Activated CD4-positive, alpha-beta T cell treated with anti-CD3 and anti-CD28 coated beads for 48 hours (primary cell): ENCODE measurements at regions not wholly inside any gene's neighbourhood (a gene's known extent, or its start where the extent isn't known, plus 50 kb on each side); places are given as distances from the start of the nearest gene placed in this dataset.

Experiments
- DNase-seq: peaks from one replicate; pipeline ENCODE4 v3.0.0-alpha.2; 2020

DNA sequence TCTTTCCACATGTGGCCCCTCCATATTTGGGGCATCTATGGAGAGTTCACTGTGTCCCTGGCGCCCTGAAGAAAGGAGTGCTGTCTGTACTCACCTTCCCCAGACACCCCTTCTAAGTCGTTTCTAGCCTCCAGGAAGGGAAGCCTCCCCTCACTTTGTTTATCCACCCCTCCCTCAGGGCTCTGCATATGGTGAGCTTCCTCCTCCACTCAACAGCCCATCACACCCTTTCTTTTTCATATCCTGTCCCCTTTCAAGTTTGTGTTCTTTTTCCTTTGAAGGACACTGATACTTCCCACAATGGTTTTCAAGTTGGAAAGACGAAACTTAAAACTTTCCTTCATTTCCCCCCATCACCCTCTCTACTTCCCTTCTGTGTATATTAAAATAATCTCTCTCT is 291.4 kb upstream of the POU3F3 start:
- DNase-seq, result no peak

DNA sequence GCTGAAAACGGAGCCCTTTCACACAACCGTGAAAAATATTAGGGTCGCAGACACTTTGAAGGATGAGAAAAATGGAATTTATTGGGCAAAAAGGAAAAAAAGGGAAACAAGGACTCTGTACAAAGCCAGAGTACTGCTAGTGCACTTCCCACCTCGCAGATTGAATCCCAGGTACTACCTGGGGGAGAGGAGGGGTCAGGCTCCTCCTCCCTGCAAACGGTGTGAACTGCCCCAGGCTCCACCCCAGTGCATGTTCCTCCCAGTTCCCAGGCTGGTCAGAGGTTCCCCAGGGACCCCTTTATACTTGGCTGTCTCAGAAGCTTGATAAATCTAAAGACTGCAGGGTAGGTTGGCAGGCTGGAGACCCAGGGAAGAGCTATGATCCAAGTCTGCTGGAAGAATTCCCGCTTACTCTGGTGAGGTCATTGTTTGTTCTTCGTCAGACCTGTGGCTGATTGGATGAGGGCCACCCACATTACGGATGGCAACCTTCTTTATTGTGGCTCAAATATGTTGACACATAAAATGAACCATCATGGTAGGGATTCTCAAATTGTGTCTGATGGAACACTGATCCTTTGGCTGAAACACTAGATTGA is 290.4 kb upstream of the POU3F3 start:
- no peak for DNase-seq

DNA sequence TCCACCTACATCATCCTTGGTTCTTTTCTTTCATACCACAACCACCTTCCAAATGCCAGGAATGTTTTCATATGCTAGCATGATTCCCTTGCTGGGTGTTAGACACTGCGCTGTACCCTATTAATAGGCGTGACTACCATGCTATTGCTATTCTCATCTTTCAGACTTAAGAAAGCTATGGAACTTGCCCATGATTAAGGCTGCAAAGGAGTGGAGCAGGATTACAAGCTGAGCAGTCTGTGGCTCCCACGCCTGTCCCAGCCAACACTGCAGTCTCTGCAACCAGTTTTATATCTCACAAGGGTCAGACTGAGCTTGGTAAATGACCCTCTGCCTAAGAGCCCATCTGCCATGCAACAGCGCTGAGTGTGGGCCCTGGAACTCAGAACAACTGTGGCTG is 285.7 kb upstream of the POU3F3 start:
- no peak for DNase-seq

DNA sequence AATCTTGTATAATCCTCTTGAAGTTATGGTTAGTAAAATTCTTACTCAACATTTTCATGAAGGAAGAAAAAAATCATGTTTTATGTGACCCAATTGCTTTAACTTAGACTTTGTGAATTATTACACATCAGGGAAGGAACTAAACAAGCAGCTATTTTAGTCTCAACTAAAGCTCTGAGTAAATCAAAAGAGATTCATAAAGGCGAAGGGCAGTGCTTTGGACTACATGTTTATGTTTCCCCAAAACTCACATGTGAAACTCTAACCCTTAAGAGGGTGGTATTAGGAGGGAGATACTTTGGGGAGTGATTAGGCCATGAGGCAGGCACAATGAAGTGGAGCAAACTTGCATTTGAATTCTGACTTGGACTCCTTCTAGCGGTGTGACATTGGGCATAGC is 283.7 kb upstream of the POU3F3 start:
- no peak for DNase-seq

DNA sequence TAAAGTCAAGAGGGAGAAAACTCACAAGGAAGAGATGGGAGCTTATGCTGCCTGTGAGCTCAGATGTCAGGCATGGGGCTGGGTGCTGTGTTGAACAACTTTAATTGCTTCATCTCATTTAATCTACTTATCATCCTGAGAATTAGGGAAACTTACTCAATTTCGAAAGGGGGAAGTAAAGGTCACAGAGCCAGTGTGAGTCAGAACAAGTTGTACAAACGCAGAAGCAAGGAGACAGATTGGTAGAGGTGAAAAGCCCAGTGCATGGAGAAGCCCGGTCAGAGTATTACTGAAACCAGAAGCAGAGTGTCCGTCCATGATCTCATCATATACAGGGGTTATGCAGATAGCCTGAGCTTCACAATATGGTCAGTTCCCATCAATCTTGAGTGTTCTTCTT is 281.1 kb upstream of the POU3F3 start:
- no peak for DNase-seq

DNA sequence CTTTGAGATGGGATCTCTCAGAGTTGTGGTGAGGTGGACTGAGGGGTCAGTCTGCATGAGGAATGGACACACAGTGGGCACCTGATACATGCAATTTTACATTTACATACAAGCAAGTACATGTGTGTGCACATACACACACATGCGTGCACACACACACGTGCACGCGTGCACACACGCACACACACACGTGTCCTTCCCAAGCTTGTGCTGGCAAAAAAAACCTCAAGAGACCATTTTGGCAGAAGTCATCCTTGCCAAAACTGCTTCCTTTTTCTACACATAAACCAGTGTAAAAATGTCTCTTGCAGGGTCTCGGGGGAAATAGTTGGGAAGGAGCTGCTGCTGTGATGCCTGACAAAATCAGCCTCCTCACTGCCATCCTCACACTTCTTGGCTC is 279.5 kb upstream of the POU3F3 start:
- DNase-seq, result no peak

DNA sequence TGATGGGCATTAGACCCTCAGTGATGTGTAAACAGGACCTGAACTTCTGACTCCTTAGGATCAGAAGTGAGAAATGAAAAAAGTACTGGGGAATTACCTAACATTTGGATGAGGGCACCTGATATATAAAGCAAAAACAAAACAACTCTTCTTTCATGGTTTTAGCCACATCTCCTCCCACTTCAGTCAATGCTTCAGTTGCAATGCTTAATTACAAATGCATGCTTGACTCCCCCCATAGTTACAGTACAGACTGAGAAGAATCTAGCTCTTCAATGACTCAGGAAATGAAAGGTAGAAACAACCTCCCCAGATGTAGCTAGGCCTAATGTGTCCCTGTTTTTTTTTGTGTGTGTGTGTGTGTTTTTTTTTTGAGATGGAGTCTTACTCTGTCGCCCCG is 276.8 kb upstream of the POU3F3 start:
- DNase-seq, result no peak

DNA sequence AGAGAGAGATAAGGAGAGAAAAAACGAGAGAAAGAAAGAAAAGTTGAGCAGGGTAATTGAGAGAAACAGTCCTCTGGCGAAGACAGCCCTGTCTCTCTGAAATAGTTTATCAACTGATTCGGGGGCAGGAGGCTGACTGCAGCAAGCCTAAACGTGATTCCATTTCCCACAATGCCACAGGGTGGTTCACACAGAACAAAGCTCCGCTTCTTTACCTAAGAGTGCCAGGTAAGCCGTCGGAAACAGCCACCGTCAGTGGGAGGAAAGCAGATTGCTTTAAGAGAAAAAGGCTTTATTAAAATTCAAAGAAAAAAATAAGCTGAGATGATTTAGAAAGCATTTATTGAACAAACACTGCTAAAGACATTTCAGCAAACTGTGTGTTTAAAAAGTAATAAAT is 271.4 kb upstream of the POU3F3 start:
- no peak for DNase-seq

DNA sequence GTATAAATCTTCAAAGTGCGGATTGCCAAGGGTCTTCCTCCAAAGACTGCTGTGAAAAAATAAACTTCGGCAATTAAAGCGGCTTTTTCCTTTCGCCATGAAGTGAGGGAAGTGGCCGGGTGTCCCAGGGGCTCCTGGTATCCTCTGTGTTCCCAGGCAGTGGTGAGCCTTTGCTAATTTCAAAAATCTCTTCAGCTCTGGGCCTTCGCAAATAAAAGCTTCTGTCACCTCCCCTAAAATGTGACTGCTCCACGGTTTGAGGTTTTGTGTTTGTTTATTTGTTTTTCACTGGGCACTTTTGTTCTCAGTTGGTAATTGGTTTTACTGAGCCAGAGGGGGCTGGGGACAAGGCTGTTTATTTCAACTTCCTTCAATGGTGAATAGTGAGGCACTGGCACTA is 270.1 kb upstream of the POU3F3 start:
- DNase-seq, result no peak

DNA sequence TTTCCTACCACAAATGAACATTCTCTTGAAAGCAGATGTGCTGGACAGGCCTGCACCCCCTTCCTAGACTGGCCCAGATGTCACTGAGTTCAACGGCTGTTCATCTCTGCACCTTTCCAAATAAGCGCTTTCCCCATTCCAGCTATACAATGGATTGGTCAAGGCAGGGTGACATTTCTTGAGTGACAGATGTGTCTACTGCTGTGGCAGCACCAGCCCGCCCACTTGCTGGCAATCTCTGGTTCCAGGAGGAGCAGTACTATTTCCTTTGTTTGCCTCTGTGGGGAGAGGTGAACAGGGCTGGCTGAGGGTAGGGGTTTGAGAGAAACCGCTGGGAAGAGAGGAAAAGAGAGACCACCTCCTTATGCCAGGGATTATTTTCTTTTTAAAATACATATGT is 269.5 kb upstream of the POU3F3 start:
- no peak for DNase-seq

DNA sequence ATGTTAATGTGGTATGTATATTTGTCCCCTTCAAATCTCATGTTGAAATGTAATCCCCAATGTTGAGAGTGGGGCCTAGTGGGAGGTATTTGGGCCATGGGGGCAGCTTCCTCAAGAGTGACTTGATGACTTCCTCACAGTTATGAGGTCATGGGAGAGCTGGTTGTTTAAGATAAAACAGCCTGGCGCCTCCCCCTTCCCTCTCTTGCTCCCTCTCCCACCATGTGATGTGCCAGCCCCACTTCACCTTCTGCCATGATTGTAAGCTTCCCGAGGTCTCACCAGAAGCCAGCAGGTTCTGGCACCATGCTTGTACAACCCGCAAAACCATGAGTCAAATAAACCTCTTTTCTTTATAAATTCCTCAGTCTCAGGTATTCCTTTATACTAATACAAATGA is 258.3 kb upstream of the POU3F3 start:
- DNase-seq, result no peak

DNA sequence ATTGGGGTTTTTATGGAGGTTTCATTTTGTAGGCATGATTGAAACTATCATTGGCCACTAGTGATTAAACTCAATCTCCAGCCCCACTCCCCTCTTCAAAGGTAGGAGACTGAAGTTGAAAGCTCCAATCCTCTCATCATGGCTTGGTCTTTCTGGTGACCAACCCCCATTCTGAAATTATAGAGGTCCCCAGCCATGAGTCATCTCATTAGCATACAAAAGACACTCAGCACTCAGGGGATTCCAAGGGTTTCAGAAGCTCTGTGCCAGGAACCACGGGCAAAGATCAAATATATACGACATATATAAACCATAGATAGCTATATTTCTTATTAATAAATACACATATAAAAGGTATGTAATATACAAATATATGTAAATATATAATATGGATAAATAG is 256.0 kb upstream of the POU3F3 start:
- DNase-seq, result no peak

DNA sequence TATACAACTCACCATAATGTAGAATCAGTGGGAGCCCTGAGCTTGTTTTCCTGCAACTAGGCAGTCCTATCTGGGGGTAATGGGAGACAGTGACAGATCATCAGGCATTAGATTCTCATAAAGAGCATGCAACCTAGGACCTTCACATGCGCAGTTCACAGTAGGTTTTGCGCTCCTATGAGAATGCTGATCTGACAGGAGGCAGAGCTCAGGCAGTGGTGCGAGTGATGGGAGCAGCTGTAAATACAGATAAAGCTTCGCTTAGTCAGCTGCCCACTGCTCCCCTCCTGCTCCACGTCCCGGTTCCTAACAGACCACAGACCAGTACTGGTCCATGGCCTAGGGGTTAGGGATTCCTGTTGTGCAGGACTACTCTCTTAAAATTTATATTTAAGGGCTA is 255.3 kb upstream of the POU3F3 start:
- no peak for DNase-seq

DNA sequence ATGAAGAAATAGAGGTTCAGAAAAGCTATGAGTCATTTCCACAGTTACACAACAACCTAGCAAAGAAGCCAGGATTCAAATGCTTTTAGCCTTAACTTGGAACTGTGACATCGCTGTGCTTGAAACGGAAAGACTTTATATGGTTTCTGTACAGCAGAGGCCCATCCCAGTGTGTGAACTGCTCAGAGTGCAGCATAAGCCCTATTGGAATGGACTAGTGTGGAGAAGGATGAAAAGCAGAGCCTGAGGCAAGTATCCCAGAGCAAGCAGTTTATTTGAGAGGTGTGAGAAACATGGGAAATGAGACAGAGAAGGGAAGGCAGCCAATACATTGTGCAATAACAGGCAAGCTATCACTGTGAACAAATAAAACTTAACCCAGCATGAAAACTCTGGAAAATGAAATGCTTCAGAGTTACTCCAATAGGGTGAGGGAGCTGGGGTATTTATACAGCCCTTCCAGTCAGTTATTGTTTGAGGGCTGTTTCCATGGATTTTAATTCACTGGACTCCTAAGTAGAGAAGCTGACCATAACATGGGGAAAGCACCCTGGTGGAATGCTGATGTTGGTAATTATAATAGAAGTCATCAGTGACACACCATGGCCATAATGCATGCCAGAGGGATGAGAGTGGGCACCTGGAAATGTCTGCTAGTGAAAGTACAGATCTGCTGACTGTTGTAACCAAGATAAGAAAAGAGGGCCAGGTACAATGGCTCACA is 254.0 kb upstream of the POU3F3 start:
- no peak for DNase-seq

DNA sequence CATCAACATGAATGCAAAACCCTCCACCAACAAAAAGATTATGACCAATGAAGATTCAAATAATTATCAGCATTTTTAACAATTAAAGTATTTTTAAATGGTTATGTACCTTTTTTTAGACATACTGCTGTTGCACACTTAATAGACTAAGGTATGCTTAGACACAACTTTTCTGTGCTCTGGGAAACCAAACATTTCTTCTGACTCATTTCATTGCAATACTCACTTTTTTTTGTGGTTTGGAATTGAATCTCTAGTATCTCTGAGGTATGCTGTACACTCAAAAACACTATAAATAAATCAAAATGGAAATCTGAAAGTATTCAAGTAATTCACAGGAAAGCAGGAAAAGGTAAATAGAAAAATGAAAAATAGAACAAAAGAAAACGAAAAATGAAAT is 247.9 kb upstream of the POU3F3 start:
- DNase-seq, result no peak

DNA sequence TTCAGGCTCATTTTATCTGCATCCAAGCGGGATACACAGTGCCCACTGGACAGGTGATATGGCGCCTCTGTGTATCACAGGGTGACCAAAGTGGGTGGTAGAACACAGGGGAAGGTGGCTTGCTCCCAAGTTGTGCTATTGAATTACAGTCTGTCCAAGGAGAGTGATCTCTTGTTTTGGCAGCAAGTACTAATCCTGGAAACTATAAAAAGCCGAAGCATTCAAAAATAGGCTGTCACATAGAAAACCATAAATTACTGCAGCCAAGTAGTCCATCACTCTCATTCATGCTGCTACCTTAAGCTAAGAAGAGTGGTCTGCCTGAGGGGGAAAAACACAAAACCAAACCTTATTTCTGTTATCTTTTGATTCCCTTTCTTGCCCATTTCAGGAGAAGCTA is 237.1 kb upstream of the POU3F3 start:
- no peak for DNase-seq

DNA sequence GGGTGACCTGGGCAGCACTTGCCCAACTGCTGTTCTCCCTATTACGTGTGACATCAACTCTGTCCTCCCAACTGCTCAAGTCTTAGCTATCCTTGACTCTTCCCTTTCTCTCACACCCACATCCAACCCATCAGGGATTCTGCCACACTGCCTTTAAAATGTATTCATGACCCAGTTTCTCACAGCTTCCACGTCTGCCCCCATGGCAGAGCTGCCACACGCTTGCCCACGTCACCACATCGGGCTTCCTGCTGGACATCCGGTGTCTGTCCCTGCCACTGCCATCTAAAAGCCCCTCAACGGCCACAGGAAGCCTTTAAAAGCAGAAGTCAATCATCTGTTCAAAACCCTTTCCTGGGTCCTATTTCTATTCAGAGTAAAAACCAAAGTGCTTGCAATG is 233.1 kb upstream of the POU3F3 start:
- DNase-seq, result no peak

DNA sequence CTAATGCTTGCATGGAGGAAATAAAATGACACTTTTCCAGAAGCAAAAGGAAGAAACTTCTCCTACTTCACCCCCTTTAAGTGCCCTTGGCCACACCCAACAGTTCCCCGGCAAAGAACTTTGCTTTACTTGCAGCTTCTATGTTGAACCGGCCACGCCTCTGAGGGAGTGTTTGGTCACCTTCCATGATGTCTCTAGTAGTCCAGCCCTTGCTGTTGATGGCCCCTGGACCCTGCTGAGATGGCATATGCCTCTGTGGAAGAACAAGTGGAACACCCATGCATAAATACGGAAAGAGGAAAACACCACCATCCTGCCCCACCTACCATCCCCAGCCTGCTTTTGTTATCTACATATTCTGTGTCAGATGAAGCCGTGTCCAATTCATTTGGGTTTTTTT is 218.3 kb upstream of the POU3F3 start:
- no peak for DNase-seq

DNA sequence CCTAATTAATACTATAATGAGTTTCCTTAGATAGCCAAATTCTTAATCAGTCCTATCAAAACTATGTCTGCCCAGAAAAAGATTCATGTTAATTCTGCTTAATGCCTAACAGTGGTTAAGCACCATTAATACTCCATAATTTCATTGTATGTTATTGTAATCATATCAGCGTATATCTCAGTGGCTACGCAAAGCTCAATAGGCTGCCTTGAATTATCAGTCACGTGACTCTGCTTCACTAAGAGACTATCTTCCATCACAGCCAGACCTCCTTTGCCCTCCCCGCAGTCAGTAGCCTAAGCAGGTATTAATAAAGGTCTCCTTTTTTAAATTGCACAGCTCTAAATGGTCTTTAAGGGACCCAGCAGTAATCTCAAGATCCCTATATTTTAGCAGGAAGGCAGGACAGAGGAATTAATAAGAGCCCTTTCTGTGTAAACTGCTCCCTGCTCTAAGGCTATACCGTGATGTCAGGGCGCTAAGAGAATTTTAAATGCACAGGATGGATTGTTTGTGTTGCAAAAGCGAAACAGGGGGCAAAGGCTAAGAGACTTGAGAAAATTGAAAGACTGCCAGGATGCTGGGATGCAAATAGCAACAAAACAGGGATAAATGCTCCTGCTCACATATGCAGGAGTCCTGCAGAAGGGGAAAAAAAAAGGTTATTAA is 215.6 kb upstream of the POU3F3 start:
- DNase-seq, result no peak

DNA sequence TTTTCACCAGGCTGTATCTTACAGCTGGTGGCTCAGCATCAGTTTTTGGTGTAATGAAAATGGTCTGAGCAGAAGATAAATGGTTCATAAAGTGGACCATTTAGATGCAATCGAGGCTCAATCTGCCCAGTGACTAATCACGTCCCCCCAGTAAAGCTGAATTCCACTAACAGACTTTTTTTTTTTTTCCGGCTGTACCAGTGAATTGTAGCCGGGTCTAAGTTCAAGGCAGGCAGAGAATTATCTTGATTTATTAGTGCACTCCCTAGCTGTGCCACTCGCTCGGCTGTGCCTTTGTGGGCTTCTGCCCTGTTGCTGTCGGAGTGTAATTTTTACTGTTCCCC is 215.1 kb upstream of the POU3F3 start:
- DNase-seq, result no peak

DNA sequence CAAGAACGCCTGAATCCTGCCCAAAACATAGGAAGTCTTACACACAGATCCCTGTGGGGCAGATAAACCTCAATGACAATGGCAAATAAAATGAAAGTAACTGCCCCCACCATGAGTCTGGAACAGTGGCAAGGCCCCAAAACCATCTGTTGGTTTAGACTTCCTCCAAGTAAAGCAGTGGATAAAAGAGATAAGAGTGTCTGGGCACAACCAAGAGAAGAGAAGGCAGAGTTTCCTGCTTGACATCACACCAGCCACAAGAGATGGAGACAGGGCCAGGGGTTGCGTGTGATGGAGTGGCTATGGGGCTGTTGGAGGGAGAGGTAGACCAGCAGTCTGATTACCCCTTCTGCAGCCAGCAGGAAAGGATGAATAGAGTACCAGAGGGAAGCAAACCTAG is 212.1 kb upstream of the POU3F3 start:
- DNase-seq, result no peak

DNA sequence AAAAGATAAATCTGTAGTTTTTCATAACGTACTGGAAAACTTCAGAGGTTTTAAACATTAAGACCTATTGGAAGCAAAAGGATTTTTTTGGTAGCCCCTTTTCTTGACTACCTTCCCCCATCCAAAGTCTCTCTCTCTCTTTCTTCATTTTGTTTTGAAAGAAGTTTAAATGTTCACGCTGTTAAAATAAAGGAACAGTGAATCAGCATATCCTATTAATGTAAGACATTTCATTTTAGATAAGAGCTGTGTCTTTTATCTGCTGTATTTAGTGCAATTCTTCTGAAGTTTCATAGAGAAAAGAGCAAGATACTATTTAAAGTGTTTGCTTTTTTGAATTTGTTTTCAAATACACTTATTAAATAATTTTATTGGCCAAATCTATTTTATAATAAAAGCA is 205.5 kb upstream of the POU3F3 start:
- no peak for DNase-seq

DNA sequence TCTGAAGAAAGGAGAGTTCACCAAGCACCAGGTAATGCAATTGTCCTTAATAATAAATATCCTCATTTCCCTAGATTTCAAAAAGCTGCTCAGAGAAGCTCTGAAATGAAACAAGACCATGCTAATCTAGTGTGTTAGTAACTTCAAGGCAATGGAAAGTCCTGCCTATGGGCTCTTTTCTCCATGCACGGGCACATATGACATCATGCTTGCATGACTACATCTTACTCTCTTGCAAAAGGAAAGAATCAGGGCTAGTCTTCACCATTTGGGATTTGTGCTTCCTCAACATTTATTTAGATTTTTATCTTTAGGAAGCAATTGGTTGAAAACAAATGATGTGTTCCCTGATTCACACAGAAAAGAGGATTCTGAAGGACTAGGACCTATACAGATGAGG is 204.0 kb upstream of the POU3F3 start:
- DNase-seq, result no peak

DNA sequence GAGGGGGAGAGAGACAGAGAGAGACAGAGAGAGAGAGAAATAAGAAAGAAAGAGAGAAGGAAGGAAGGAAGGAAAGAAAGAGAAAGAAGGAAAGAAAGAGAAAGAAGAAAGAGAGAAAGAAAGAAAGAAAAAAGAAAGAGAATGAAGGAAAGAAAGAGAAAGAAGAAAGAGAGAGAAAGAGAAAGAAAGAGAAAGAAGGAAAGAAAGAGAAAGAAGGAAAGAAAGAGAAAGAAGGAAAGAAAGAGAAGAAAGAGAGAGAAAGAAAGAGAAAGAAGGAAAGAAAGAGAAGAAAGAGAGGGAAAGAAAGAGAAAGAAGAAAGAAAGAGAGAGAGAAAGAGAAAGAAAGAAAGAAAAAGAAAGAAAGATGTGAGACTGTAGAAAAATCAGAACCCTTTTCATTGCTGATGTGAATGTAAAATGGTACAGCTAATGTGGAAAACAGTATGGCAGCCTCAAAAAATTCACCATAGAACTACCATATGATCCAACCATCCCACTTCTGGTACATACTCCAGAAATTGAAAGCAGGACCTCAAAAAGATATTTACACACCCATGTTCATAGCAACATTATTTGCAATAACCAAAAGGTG is 203.4 kb upstream of the POU3F3 start:
- DNase-seq, result no peak

DNA sequence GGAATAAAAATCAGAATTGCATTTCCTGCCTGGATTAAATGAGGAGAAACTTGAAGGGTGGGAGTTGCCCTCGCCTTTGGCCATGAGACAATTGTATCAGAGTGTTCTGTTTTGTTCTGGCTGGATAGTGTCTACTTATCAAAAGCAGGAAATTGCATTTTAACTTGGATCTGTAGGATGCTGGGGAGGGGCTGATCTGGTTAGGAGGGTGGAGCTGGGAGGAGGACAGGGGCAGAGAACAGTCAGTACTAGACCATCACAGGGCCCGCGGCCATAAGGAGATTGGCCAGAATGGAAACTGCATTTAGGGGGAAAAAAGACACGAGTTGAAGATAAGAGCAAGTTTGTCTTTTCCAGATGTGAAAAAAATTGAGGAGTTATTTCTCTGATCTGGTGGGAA is 199.1 kb upstream of the POU3F3 start:
- no peak for DNase-seq
